Endodermal cell (in vitro differentiated cells): ENCODE measurements at regions not wholly inside any gene's neighbourhood (a gene's known extent, or its start where the extent isn't known, plus 50 kb on each side); places are given as distances from the start of the nearest gene placed in this dataset.

Experiments used
- DNase-seq: peaks from one replicate; pipeline ENCODE4 v3.0.0-alpha.2; 2017
- H3K27ac ChIP-seq: 2 replicates; pipeline ENCODE4 v1.5.1; 2013; ENCODE audit warnings: mild to moderate bottlenecking, low read depth, low read length, moderate library complexity
- H3K27me3 ChIP-seq: 2 replicates; pipeline ENCODE4 v1.6.1; 2013; ENCODE audit warnings: mild to moderate bottlenecking, low read length, moderate library complexity; ENCODE audit not compliant: insufficient read depth, control insufficient read depth, poor library complexity, severe bottlenecking
- H3K36me3 ChIP-seq: 2 replicates; pipeline ENCODE4 v1.7.0; 2013; ENCODE audit warnings: mild to moderate bottlenecking, low read length, moderate library complexity; ENCODE audit not compliant: control insufficient read depth, insufficient read depth
- H3K4me1 ChIP-seq: one replicate; pipeline ENCODE4 v1.7.0; 2013; ENCODE audit warnings: low read length; ENCODE audit not compliant: control insufficient read depth, insufficient read depth
- H3K4me3 ChIP-seq: 2 replicates; pipeline ENCODE4 v1.5.1; 2013; ENCODE audit warnings: mild to moderate bottlenecking, low read length, moderate library complexity
- H3K9ac ChIP-seq: 2 replicates; pipeline ENCODE4 v1.6.1; 2013; ENCODE audit warnings: mild to moderate bottlenecking, low read length, moderate library complexity; ENCODE audit not compliant: poor library complexity, severe bottlenecking; ENCODE audit errors: extremely low read depth
- H3K9me3 ChIP-seq: 2 replicates; pipeline ENCODE4 v1.6.1; 2013; ENCODE audit warnings: mild to moderate bottlenecking, low read length, moderate library complexity; ENCODE audit not compliant: control insufficient read depth
- H3K27ac Mint-ChIP-seq: 2 replicates; pipeline ENCODE4 v1.8.0; 2020; ENCODE audit warnings: mixed read lengths
- H3K27me3 Mint-ChIP-seq: 2 replicates; pipeline ENCODE4 v1.8.0; 2021; ENCODE audit warnings: mild to moderate bottlenecking, mixed read lengths; ENCODE audit not compliant: insufficient read depth
- H3K36me3 Mint-ChIP-seq: 2 replicates; pipeline ENCODE4 v1.8.0; 2020; ENCODE audit warnings: low read depth, mixed read lengths
- H3K4me1 Mint-ChIP-seq: 2 replicates; pipeline ENCODE4 v1.8.0; 2020; ENCODE audit warnings: mixed read lengths
- H3K4me3 Mint-ChIP-seq: 2 replicates; pipeline ENCODE4 v1.8.0; 2020; ENCODE audit warnings: mild to moderate bottlenecking, moderate library complexity, mixed read lengths
- H3K9me3 Mint-ChIP-seq: 2 replicates; pipeline ENCODE4 v1.8.0; 2020; ENCODE audit warnings: mild to moderate bottlenecking, mixed read lengths
- CTCF ChIP-seq: fragments of 200-600 bp; sonication (generic); conservative IDR thresholded peaks from 2 replicates; pipeline ENCODE4 v1.5.0; 2021; ENCODE audit warnings: antibody characterized with exemption, mild to moderate bottlenecking
- WGBS, 2 experiments: methylation state at CpG; one replicate each; pipeline versions ENCODE4 v1.1.5 to v1.1.7; 2013; ENCODE audit warnings: missing lambda C conversion rate in 2 of 2, mixed read lengths in 1 of 2; ENCODE audit not compliant: insufficient coverage in 1 of 2, insufficient read length in 1 of 2; 5-methylcytosine and 5-hydroxymethylcytosine counted together

- Mint-ChIP-seq H3K4me1 (no peaks in the 10 kb centered on the region), H3K36me3 (no peaks in the 10 kb centered on the region), H3K27me3 (no peaks in the 10 kb centered on the region), H3K9me3 (no peaks in the 10 kb centered on the region), H3K4me3 (no peak overlapping the region), H3K27ac (no peak overlapping the region)
- DNase-seq: no peak
- H3K4me3 ChIP-seq: no peak overlapping the region
- H3K27me3 ChIP-seq: no peaks in the 10 kb centered on the region
- H3K36me3 ChIP-seq: no peaks in the 10 kb centered on the region
- no peak overlapping the region for H3K27ac ChIP-seq
- H3K4me1 ChIP-seq: no peaks in the 10 kb centered on the region
- 83 to 87% methylated on average over 2 to 4 of the region's 5 CpGs for WGBS, 2 experiments
- no peak for TF ChIP-seq CTCF
- H3K9me3 ChIP-seq: no peaks in the 10 kb centered on the region
- H3K9ac ChIP-seq: no peak overlapping the region
Observed at GRCh38 chr17:79232957-79233356, 158.3 kb downstream of the ENGASE start.

GRCh38 chr17:79231766-79232287 lies 157.2 kb downstream of the ENGASE start:
- no peaks in the 10 kb centered on the region for H3K36me3 Mint-ChIP-seq

GRCh38 chr17:79230576-79230975 lies 156.0 kb downstream of the ENGASE start:
- DNase-seq: no peak
- H3K27ac Mint-ChIP-seq: no peak overlapping the region
- H3K4me3 Mint-ChIP-seq: no peak overlapping the region
- H3K9me3 Mint-ChIP-seq: no peaks in the 10 kb centered on the region
- peaks cover 7% of the 10 kb centered on the region for H3K27me3 ChIP-seq
- H3K36me3 Mint-ChIP-seq: no peaks in the 10 kb centered on the region
- no peak overlapping the region for H3K27ac ChIP-seq
- 90 to 94% methylated on average over 5 to 7 of the region's 7 CpGs for WGBS, 2 experiments
- H3K4me1 Mint-ChIP-seq: no peaks in the 10 kb centered on the region
- no peaks in the 10 kb centered on the region for H3K4me1 ChIP-seq
- no peaks in the 10 kb centered on the region for H3K27me3 Mint-ChIP-seq
- no peak overlapping the region for H3K4me3 ChIP-seq
- no peak overlapping the region for H3K9ac ChIP-seq
- no peaks in the 10 kb centered on the region for H3K36me3 ChIP-seq
- no peak for TF ChIP-seq CTCF
- no peaks in the 10 kb centered on the region for H3K9me3 ChIP-seq

More at GRCh38 chr17:79231766-79232287, 157.2 kb downstream of the ENGASE start:
- no peak for DNase-seq
- Histone ChIP-seq H3K27ac (no peak overlapping the region), H3K4me3 (no peak overlapping the region), H3K9me3 (no peaks in the 10 kb centered on the region), H3K27me3 (peaks cover 3% of the 10 kb centered on the region), H3K4me1 (no peaks in the 10 kb centered on the region), H3K36me3 (no peaks in the 10 kb centered on the region), H3K9ac (no peak overlapping the region)
- Mint-ChIP-seq H3K9me3 (no peaks in the 10 kb centered on the region), H3K4me3 (no peak overlapping the region), H3K27ac (no peak overlapping the region), H3K4me1 (no peaks in the 10 kb centered on the region), H3K27me3 (no peaks in the 10 kb centered on the region)
- no peak for TF ChIP-seq CTCF
- WGBS, 2 experiments: 92 to 95% methylated on average over 8 to 10 of the region's 10 CpGs
